GM23338 (cell line): ENCODE measurements at regions not wholly inside any gene's neighbourhood (a gene's known extent, or its start where the extent isn't known, plus 50 kb on each side); places are given as distances from the start of the nearest gene placed in this dataset.

Experiments used
- ATAC-seq: fragments of 200-7000 bp; cut with Tn5 transposase; 3 replicates; pipeline ENCODE4 v1.9.1; 2020
- DNase-seq: peaks from one replicate; pipeline ENCODE4 v3.0.0-alpha.2; 2015; ENCODE audit warnings: low spot score
- H2AFZ ChIP-seq: fragments of 200-600 bp; sonication (generic); 2 replicates; pipeline ENCODE4 v1.8.0; 2016; ENCODE audit warnings: antibody characterized with exemption, mild to moderate bottlenecking, moderate library complexity
- H3F3A ChIP-seq: fragments of 200-600 bp; sonication (generic); replicated peaks from 2 replicates; pipeline ENCODE4 v1.8.0; 2017; ENCODE audit warnings: antibody characterized with exemption, mixed run types, low read depth
- H3K27ac ChIP-seq: fragments of 200-600 bp; sonication (generic); 2 replicates; pipeline ENCODE4 v1.6.1; 2016; ENCODE audit warnings: low read depth
- H3K27me3 ChIP-seq: fragments of 200-600 bp; sonication (generic); 2 replicates; pipeline ENCODE4 v1.8.0; 2016; ENCODE audit warnings: mild to moderate bottlenecking, mixed run types, moderate library complexity; ENCODE audit not compliant: insufficient read depth
- H3K36me3 ChIP-seq: fragments of 200-600 bp; sonication (generic); 2 replicates; pipeline ENCODE4 v1.8.0; 2016; ENCODE audit warnings: mild to moderate bottlenecking; ENCODE audit not compliant: insufficient read depth
- H3K4me1 ChIP-seq: fragments of 200-600 bp; sonication (generic); 2 replicates; pipeline ENCODE4 v1.8.0; 2016; ENCODE audit warnings: mild to moderate bottlenecking, moderate library complexity; ENCODE audit not compliant: insufficient read depth
- H3K4me2 ChIP-seq: fragments of 200-600 bp; sonication (generic); 2 replicates; pipeline ENCODE4 v1.7.1; 2017; ENCODE audit warnings: mixed run types
- H3K4me3 ChIP-seq: fragments of 200-600 bp; sonication (generic); 2 replicates; pipeline ENCODE4 v1.6.1; 2016; ENCODE audit warnings: mixed run types
- H3K79me2 ChIP-seq: fragments of 200-600 bp; sonication (generic); replicated peaks from 2 replicates; pipeline ENCODE4 v1.8.0; 2017; ENCODE audit warnings: mild to moderate bottlenecking; ENCODE audit not compliant: insufficient read depth
- H3K9me2 ChIP-seq: fragments of 200-600 bp; sonication (generic); 2 replicates; pipeline ENCODE4 v1.8.0; 2017; ENCODE audit not compliant: insufficient read depth
- H4K20me1 ChIP-seq: fragments of 200-600 bp; sonication (generic); replicated peaks from 2 replicates; pipeline ENCODE4 v1.8.0; 2017; ENCODE audit warnings: mild to moderate bottlenecking; ENCODE audit not compliant: insufficient read depth
- H3K27ac Mint-ChIP-seq: 2 replicates; pipeline ENCODE4 v1.8.0; 2020; ENCODE audit warnings: inconsistent platforms, mild to moderate bottlenecking, moderate library complexity, mixed read lengths
- H3K27me3 Mint-ChIP-seq: 3 replicates; pipeline ENCODE4 v1.8.0; 2022; ENCODE audit warnings: low read depth, mild to moderate bottlenecking, moderate library complexity, mixed read lengths, inconsistent platforms; ENCODE audit not compliant: insufficient read depth, poor library complexity
- H3K36me3 Mint-ChIP-seq: 3 replicates; pipeline ENCODE4 v1.8.0; 2021; ENCODE audit warnings: low read depth, mild to moderate bottlenecking, inconsistent platforms, moderate library complexity, mixed read lengths
- H3K4me1 Mint-ChIP-seq: 3 replicates; pipeline ENCODE4 v1.8.0; 2020; ENCODE audit warnings: mild to moderate bottlenecking, inconsistent platforms, mixed read lengths
- H3K4me3 Mint-ChIP-seq: 3 replicates; pipeline ENCODE4 v1.8.0; 2021; ENCODE audit warnings: moderate library complexity, mild to moderate bottlenecking, inconsistent platforms, mixed read lengths
- H3K9me3 Mint-ChIP-seq: 3 replicates; pipeline ENCODE4 v1.8.0; 2020; ENCODE audit warnings: moderate library complexity, mild to moderate bottlenecking, inconsistent platforms, mixed read lengths
- CREB1 ChIP-seq: fragments of 250-450 bp; sonication (Bioruptor Pico); IDR thresholded peaks from 2 replicates; pipeline ENCODE4 v1.5.0; 2020; ENCODE audit warnings: low read depth, mild to moderate bottlenecking, moderate library complexity
- EZH2 ChIP-seq: fragments of 200-600 bp; sonication (generic); IDR thresholded peaks from one replicate; pipeline ENCODE4 v1.8.0; 2017; ENCODE audit warnings: antibody characterized with exemption, mild to moderate bottlenecking, low read depth; ENCODE audit not compliant: unreplicated experiment
- EZH2phosphoT487 ChIP-seq: fragments of 200-600 bp; sonication (generic); IDR thresholded peaks from one replicate; pipeline ENCODE4 v1.8.1; 2018; ENCODE audit warnings: antibody characterized with exemption; ENCODE audit not compliant: unreplicated experiment
- JUNB ChIP-seq: IDR thresholded peaks from one replicate; pipeline ENCODE4 v1.6.1; 2016; ENCODE audit warnings: antibody characterized with exemption; ENCODE audit not compliant: unreplicated experiment
- NANOG ChIP-seq: IDR thresholded peaks from 2 replicates; pipeline ENCODE4 v1.6.1; 2016; ENCODE audit warnings: antibody characterized with exemption, borderline replicate concordance
- POLR2AphosphoS5 ChIP-seq: IDR thresholded peaks from 2 replicates; pipeline ENCODE4 v1.6.1; 2016; ENCODE audit warnings: antibody characterized with exemption, low read depth
- REST ChIP-seq: IDR thresholded peaks from one replicate; pipeline ENCODE4 v1.6.1; 2018; ENCODE audit warnings: antibody characterized with exemption; ENCODE audit not compliant: unreplicated experiment
- STAT1 ChIP-seq: IDR thresholded peaks from one replicate; pipeline ENCODE4 v1.6.1; 2016; ENCODE audit warnings: antibody characterized with exemption; ENCODE audit not compliant: unreplicated experiment
- ZNF114 ChIP-seq: fragments of 250-450 bp; sonication (Bioruptor Pico); IDR thresholded peaks from 2 replicates; pipeline ENCODE4 v1.5.0; 2020; ENCODE audit warnings: mild to moderate bottlenecking, moderate library complexity
- ZNF331 ChIP-seq: fragments of 250-450 bp; sonication (Bioruptor Pico); IDR thresholded peaks from 2 replicates; pipeline ENCODE4 v1.5.0; 2020; ENCODE audit warnings: low read depth, mild to moderate bottlenecking, moderate library complexity
- TF ChIP-seq, protein P1 (sequence below), 2 experiments: fragments of 200-600 bp in 1 of 2; sonication (generic) in 1 of 2; conservative IDR thresholded peaks; 2 replicates each; pipeline versions ENCODE4 v1.5.1 to v1.6.1; 2016 to 2017; ENCODE audit warnings: antibody characterized with exemption in 2 of 2, low read depth in 2 of 2, mild to moderate bottlenecking in 2 of 2, moderate library complexity in 1 of 2
- TF ChIP-seq, protein P2 (sequence below): fragments of 250-450 bp; sonication (Bioruptor Pico); IDR thresholded peaks from 2 replicates; pipeline ENCODE4 v1.5.0; 2020; ENCODE audit warnings: mild to moderate bottlenecking, moderate library complexity
- TF ChIP-seq, protein P3 (sequence below): IDR thresholded peaks from 2 replicates; pipeline ENCODE4 v1.6.1; 2016; ENCODE audit warnings: antibody characterized with exemption

GRCh38 chr3:166303681-166304080 lies 466.5 kb upstream of the BCHE start:
- Histone ChIP-seq H3K4me1 (no peaks in the 10 kb centered on the region), H3K36me3 (no peaks in the 10 kb centered on the region), H3K9me2 (no peaks in the 10 kb centered on the region), H3K4me2 (no peak overlapping the region), H3F3A (no peaks in the 10 kb centered on the region), H3K27me3 (no peaks in the 10 kb centered on the region), H4K20me1 (no peaks in the 10 kb centered on the region), H3K79me2 (no peaks in the 10 kb centered on the region), H3K27ac (no peak overlapping the region), H2AFZ (no peak overlapping the region), H3K4me3 (no peak overlapping the region)
- Mint-ChIP-seq H3K27me3 (no peaks in the 10 kb centered on the region), H3K36me3 (no peaks in the 10 kb centered on the region), H3K27ac (no peak overlapping the region), H3K9me3 (no peaks in the 10 kb centered on the region; the same call in 2 of the 3 replicates), H3K4me1 (peaks cover 8% of the 10 kb centered on the region; the same call in 2 of the 3 replicates), H3K4me3 (no peak overlapping the region)
- ATAC-seq (no peak), DNase-seq (no peak)
- no peak for TF ChIP-seq NANOG
- TF ChIP-seq ZNF114 (CRISPR knock-in tag) = no peak
- TF ChIP-seq, protein P1, sequence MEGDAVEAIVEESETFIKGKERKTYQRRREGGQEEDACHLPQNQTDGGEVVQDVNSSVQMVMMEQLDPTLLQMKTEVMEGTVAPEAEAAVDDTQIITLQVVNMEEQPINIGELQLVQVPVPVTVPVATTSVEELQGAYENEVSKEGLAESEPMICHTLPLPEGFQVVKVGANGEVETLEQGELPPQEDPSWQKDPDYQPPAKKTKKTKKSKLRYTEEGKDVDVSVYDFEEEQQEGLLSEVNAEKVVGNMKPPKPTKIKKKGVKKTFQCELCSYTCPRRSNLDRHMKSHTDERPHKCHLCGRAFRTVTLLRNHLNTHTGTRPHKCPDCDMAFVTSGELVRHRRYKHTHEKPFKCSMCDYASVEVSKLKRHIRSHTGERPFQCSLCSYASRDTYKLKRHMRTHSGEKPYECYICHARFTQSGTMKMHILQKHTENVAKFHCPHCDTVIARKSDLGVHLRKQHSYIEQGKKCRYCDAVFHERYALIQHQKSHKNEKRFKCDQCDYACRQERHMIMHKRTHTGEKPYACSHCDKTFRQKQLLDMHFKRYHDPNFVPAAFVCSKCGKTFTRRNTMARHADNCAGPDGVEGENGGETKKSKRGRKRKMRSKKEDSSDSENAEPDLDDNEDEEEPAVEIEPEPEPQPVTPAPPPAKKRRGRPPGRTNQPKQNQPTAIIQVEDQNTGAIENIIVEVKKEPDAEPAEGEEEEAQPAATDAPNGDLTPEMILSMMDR (conservative IDR thresholded peaks at IDR 0.05; ENCODE audit: low read depth in 2 of 2) = no peak
- no peak for TF ChIP-seq ZNF331 (CRISPR knock-in tag)
- TF ChIP-seq EZH2phosphoT487 = no peak
- TF ChIP-seq, protein P2, sequence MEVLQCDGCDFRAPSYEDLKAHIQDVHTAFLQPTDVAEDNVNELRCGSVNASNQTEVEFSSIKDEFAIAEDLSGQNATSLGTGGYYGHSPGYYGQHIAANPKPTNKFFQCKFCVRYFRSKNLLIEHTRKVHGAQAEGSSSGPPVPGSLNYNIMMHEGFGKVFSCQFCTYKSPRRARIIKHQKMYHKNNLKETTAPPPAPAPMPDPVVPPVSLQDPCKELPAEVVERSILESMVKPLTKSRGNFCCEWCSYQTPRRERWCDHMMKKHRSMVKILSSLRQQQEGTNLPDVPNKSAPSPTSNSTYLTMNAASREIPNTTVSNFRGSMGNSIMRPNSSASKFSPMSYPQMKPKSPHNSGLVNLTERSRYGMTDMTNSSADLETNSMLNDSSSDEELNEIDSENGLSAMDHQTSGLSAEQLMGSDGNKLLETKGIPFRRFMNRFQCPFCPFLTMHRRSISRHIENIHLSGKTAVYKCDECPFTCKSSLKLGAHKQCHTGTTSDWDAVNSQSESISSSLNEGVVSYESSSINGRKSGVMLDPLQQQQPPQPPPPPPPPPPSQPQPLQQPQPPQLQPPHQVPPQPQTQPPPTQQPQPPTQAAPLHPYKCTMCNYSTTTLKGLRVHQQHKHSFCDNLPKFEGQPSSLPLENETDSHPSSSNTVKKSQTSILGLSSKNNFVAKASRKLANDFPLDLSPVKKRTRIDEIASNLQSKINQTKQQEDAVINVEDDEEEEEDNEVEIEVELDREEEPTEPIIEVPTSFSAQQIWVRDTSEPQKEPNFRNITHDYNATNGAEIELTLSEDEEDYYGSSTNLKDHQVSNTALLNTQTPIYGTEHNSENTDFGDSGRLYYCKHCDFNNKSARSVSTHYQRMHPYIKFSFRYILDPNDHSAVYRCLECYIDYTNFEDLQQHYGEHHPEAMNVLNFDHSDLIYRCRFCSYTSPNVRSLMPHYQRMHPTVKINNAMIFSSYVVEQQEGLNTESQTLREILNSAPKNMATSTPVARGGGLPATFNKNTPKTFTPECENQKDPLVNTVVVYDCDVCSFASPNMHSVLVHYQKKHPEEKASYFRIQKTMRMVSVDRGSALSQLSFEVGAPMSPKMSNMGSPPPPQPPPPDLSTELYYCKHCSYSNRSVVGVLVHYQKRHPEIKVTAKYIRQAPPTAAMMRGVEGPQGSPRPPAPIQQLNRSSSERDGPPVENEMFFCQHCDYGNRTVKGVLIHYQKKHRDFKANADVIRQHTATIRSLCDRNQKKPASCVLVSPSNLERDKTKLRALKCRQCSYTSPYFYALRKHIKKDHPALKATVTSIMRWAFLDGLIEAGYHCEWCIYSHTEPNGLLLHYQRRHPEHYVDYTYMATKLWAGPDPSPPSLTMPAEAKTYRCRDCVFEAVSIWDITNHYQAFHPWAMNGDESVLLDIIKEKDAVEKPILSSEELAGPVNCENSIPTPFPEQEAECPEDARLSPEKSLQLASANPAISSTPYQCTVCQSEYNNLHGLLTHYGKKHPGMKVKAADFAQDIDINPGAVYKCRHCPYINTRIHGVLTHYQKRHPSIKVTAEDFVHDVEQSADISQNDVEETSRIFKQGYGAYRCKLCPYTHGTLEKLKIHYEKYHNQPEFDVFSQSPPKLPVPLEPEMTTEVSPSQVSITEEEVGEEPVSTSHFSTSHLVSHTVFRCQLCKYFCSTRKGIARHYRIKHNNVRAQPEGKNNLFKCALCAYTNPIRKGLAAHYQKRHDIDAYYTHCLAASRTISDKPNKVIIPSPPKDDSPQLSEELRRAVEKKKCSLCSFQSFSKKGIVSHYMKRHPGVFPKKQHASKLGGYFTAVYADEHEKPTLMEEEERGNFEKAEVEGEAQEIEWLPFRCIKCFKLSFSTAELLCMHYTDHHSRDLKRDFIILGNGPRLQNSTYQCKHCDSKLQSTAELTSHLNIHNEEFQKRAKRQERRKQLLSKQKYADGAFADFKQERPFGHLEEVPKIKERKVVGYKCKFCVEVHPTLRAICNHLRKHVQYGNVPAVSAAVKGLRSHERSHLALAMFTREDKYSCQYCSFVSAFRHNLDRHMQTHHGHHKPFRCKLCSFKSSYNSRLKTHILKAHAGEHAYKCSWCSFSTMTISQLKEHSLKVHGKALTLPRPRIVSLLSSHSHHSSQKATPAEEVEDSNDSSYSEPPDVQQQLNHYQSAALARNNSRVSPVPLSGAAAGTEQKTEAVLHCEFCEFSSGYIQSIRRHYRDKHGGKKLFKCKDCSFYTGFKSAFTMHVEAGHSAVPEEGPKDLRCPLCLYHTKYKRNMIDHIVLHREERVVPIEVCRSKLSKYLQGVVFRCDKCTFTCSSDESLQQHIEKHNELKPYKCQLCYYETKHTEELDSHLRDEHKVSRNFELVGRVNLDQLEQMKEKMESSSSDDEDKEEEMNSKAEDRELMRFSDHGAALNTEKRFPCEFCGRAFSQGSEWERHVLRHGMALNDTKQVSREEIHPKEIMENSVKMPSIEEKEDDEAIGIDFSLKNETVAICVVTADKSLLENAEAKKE (CRISPR knock-in tag) = no peak
- no peak for TF ChIP-seq JUNB
- no peak for TF ChIP-seq REST
- no peak for TF ChIP-seq CREB1
- TF ChIP-seq EZH2 = no peak
- TF ChIP-seq, protein P3, sequence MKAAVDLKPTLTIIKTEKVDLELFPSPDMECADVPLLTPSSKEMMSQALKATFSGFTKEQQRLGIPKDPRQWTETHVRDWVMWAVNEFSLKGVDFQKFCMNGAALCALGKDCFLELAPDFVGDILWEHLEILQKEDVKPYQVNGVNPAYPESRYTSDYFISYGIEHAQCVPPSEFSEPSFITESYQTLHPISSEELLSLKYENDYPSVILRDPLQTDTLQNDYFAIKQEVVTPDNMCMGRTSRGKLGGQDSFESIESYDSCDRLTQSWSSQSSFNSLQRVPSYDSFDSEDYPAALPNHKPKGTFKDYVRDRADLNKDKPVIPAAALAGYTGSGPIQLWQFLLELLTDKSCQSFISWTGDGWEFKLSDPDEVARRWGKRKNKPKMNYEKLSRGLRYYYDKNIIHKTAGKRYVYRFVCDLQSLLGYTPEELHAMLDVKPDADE = no peak
- no peak for TF ChIP-seq POLR2AphosphoS5
- no peak for TF ChIP-seq STAT1
